ENCODE measurements at regions not wholly inside any gene's neighbourhood (a gene's known extent, or its start where the extent isn't known, plus 50 kb on each side); places are given as distances from the start of the nearest gene placed in this dataset.

DNA sequence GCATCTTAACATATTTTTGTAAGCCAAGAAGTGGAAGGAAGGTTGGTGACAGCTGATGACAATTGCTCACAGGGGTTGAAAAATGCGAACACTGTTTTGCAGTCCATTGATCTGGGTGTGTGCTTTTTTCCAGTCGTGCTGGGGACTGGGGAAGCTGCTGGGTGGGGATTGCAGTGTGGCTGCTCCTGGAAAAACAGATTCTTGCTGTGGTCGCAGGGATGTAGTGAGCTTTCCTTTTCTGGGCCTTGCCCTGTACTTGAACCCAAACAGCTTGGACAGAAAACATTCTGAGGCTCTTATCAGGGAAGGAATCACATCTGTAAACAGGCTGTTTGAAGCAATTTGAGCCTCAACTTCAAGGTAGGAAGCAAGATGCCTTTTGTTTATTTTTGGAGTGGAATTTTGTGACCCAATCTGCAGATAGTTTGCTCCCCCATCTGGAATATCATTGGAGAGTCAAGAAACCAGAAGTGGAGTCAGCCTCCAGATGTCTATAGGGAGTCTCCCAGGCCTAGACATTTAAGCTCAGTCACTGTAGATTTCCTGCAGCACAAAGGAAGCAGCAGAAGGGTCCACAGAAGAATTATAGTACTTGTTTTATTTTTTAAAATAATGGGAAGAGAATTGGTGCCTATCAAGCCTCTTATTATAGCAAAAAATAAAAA, 279.2 kb upstream of the FERMT1 start:
- POLR2A ChIA-PET: no interaction called here
- Histone ChIP-seq H3K4me1 (ENCODE audit: control insufficient read depth, insufficient read depth, low read length) (no peaks in the 10 kb centered on the region), H3K27me3 (ENCODE audit: control insufficient read depth, insufficient read depth, low read length) (no peaks in the 10 kb centered on the region), H3K36me3 (ENCODE audit: control insufficient read depth, insufficient read depth, low read length) (no peaks in the 10 kb centered on the region), H3K4me3 (ENCODE audit: low read depth in 2 of 2, low read length in 2 of 2) (no peak overlapping the region), H3K27ac (ENCODE audit: low read length) (no peak overlapping the region), H3K9me3 (ENCODE audit: control insufficient read depth, insufficient read depth, low read depth, low read length) (no peaks in the 10 kb centered on the region)
- CTCF ChIA-PET: no interaction called here
- TF ChIP-seq CTCF (IDR thresholded peaks at IDR 0.05) (no peak), TCF7L2 (IDR thresholded peaks at IDR 0.05; ENCODE audit: low read depth, low read length) (no peak), POLR2AphosphoS5 (IDR thresholded peaks at IDR 0.05; ENCODE audit: low read depth, low read length) (no peak), REST (IDR thresholded peaks at IDR 0.05; ENCODE audit: insufficient read depth in 1 of 2, low read depth in 2 of 2, low read length in 1 of 2) (no peak), SIN3A (IDR thresholded peaks at IDR 0.05; ENCODE audit: borderline replicate concordance, insufficient read depth, low read depth, low read length) (no peak)
- ATAC-seq: no peak
- intact Hi-C loops (cut with micrococcal nuclease; ENCODE audit: unreplicated experiment) (no loop called here), in situ Hi-C loops (cut with HindIII; ENCODE audit: low pct_unique_long_range_greater_than_20kb, low sequenced_read_pairs) (no loop called here)
- no peak for DNase-seq (ENCODE audit: low read depth, low spot score)
- no TSS peak for BruUV-seq (replicated peaks)

DNA sequence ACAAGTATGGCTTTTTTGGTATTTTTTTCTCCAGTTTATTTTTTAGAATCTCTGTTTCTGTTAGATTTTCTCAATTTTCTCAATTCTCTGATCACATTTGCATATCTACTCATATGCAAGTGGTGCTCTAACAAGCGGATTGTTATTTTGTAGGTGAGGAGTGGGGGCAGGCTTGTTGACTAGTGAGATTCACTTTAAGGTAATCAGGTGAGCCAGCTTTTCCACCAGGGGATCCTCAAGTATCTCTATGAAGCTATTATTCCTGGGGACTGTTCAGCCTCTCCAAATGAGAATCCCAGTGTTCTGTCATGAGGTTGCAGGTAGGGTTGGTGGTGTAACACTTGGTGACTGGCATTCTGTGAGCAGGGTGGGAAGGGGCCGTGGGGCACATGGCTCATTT, 274.3 kb upstream of the FERMT1 start:
- Histone ChIP-seq H3K9me3 (ENCODE audit: control insufficient read depth, insufficient read depth, low read depth, low read length) (no peaks in the 10 kb centered on the region), H3K27me3 (ENCODE audit: control insufficient read depth, insufficient read depth, low read length) (no peaks in the 10 kb centered on the region), H3K36me3 (ENCODE audit: control insufficient read depth, insufficient read depth, low read length) (no peaks in the 10 kb centered on the region), H3K27ac (ENCODE audit: low read length) (no peak overlapping the region), H3K4me1 (ENCODE audit: control insufficient read depth, insufficient read depth, low read length) (no peaks in the 10 kb centered on the region), H3K4me3 (ENCODE audit: low read depth in 2 of 2, low read length in 2 of 2) (no peak overlapping the region)
- DNase-seq (ENCODE audit: low read depth, low spot score) (no peak), ATAC-seq (no peak)
- ChIA-PET POLR2A (no interaction called here), CTCF (no interaction called here)
- intact Hi-C loops (cut with micrococcal nuclease; ENCODE audit: unreplicated experiment): no loop called here
- in situ Hi-C loops (cut with HindIII; ENCODE audit: low pct_unique_long_range_greater_than_20kb, low sequenced_read_pairs): no loop called here
- TF ChIP-seq POLR2AphosphoS5 (IDR thresholded peaks at IDR 0.05; ENCODE audit: low read depth, low read length) (no peak), TCF7L2 (IDR thresholded peaks at IDR 0.05; ENCODE audit: low read depth, low read length) (no peak), SIN3A (IDR thresholded peaks at IDR 0.05; ENCODE audit: borderline replicate concordance, insufficient read depth, low read depth, low read length) (no peak), CTCF (IDR thresholded peaks at IDR 0.05) (no peak), REST (IDR thresholded peaks at IDR 0.05; ENCODE audit: insufficient read depth in 1 of 2, low read depth in 2 of 2, low read length in 1 of 2) (no peak)
- no TSS peak for BruUV-seq (replicated peaks)
